GM21786 (cell line): ENCODE measurements at regions not wholly inside any gene's neighbourhood (a gene's known extent, or its start where the extent isn't known, plus 50 kb on each side); places are given as distances from the start of the nearest gene placed in this dataset.

Experiments
- ATAC-seq: cut with Tn5 transposase; IDR thresholded peaks from one replicate; pipeline ENCODE4 v1.9.1; 2021; ENCODE audit not compliant: unreplicated experiment

GRCh38 chr10:113458451-113458850, 94.4 kb upstream of the HABP2 start:
- no peak for ATAC-seq

- ATAC-seq: no peak
Measured at GRCh38 chr10:113458944-113459343, 93.9 kb upstream of the HABP2 start.

GRCh38 chr10:113459626-113460280, 93.1 kb upstream of the HABP2 start:
- ATAC-seq: no peak

- ATAC-seq: no peak
Measured at GRCh38 chr10:113463083-113463482, 89.8 kb upstream of the HABP2 start.

- ATAC-seq: no peak
Measured at GRCh38 chr10:113463777-113464176, 89.1 kb upstream of the HABP2 start.

GRCh38 chr10:113469796-113470195, 83.1 kb upstream of the HABP2 start:
- ATAC-seq: no peak

- no peak for ATAC-seq
Measured at GRCh38 chr10:113470372-113471240, 82.2 kb upstream of the HABP2 start.

- no peak for ATAC-seq
Measured at GRCh38 chr10:113471241-113471996, 81.4 kb upstream of the HABP2 start.

- ATAC-seq: no peak
Measured at GRCh38 chr10:113473011-113473410, 79.8 kb upstream of the HABP2 start.

GRCh38 chr10:113473851-113474250, 79.0 kb upstream of the HABP2 start:
- ATAC-seq: no peak

GRCh38 chr10:113474752-113475151, 78.1 kb upstream of the HABP2 start:
- ATAC-seq: no peak

- ATAC-seq: no peak
Measured at GRCh38 chr10:113475381-113475807, 77.5 kb upstream of the HABP2 start.

GRCh38 chr10:113476191-113476590, 76.7 kb upstream of the HABP2 start:
- no peak for ATAC-seq

- ATAC-seq: no peak
Measured at GRCh38 chr10:113476673-113477072, 76.2 kb upstream of the HABP2 start.

- no peak for ATAC-seq
Measured at GRCh38 chr10:113477451-113477850, 75.4 kb upstream of the HABP2 start.

- no peak for ATAC-seq
Measured at GRCh38 chr10:113479346-113480080, 73.3 kb upstream of the HABP2 start.

GRCh38 chr10:113480081-113480360, 72.8 kb upstream of the HABP2 start:
- ATAC-seq: no peak

GRCh38 chr10:113480851-113481502, 71.9 kb upstream of the HABP2 start:
- ATAC-seq: no peak

GRCh38 chr10:113484487-113484886, 68.4 kb upstream of the HABP2 start:
- no peak for ATAC-seq

- ATAC-seq: no peak
Measured at GRCh38 chr10:113485736-113486135, 67.1 kb upstream of the HABP2 start.

- no peak for ATAC-seq
Measured at GRCh38 chr10:113486531-113486930, 66.3 kb upstream of the HABP2 start.
